ENCODE measurements at regions not wholly inside any gene's neighbourhood (a gene's known extent, or its start where the extent isn't known, plus 50 kb on each side); places are given as distances from the start of the nearest gene placed in this dataset.
"Not testable (repeated sequence)": the region's sequence is repeated elsewhere in the genome, so short reads cannot be mapped to it uniquely, and the experiment has no call there.

GRCh38 chr1:219412772-219413171 lies 200.1 kb downstream of the ZC3H11B start:
- H3K4ac ChIP-seq (ENCODE audit: low read depth in 1 of 2, low read length in 2 of 2) = no peak overlapping the region
- no peak overlapping the region for H2AK5ac ChIP-seq (ENCODE audit: low read length, severe bottlenecking)
- H3K27me3 ChIP-seq (ENCODE audit: control insufficient read depth in 1 of 2, insufficient read depth in 1 of 2, low read length in 2 of 2) = no peaks in the 10 kb centered on the region
- no peak overlapping the region for H3K18ac ChIP-seq (ENCODE audit: low read depth in 1 of 2, low read length in 2 of 2)
- no peak overlapping the region for H4K91ac ChIP-seq (ENCODE audit: low read length)
- H3K23ac ChIP-seq (ENCODE audit: low read length in 2 of 2) = no peak overlapping the region
- no peaks in the 10 kb centered on the region for H3K4me1 ChIP-seq (ENCODE audit: control insufficient read depth, insufficient read depth, low read depth, low read length)
- peak overlapping the region in 1 of 2 experiments; percentile 4 for H3K4me3 ChIP-seq (ENCODE audit: insufficient read depth in 1 of 2, low read depth in 1 of 2, low read length in 2 of 2)
- H2BK5ac ChIP-seq (ENCODE audit: low read depth, low read length, poor library complexity, severe bottlenecking) = no peak overlapping the region
- H3K36me3 ChIP-seq (ENCODE audit: control insufficient read depth in 1 of 2, insufficient read depth in 2 of 2, low read depth in 1 of 2, low read length in 2 of 2) = peaks cover 0 to 7% of the 10 kb centered on the region in 2 experiments
- no peak overlapping the region for H2AFZ ChIP-seq (ENCODE audit: low read depth, low read length)
- no peaks in the 10 kb centered on the region for H3K9me3 ChIP-seq (ENCODE audit: control insufficient read depth, low read length)
- H4K8ac ChIP-seq (ENCODE audit: low read length) = no peak overlapping the region
- no peak overlapping the region for H2BK120ac ChIP-seq (ENCODE audit: low read depth, low read length)
- H2BK15ac ChIP-seq (ENCODE audit: low read depth, poor library complexity, severe bottlenecking) = no peak overlapping the region
- no peak overlapping the region for H2BK12ac ChIP-seq (ENCODE audit: low read length in 2 of 2)
- H3K9ac ChIP-seq (ENCODE audit: low read length) = peak overlapping the region; percentile 54
- no peak overlapping the region for H3K14ac ChIP-seq (ENCODE audit: low read length in 2 of 2)
- WGBS = no CpG with 5 or more reads among the region's 3 CpGs
- H3K4me2 ChIP-seq (ENCODE audit: low read length, poor library complexity, severe bottlenecking) = no peak overlapping the region
- no peaks in the 10 kb centered on the region for H3K79me1 ChIP-seq (replicated peaks; ENCODE audit: low read length, poor library complexity, severe bottlenecking)
- DNase-seq = peak; percentile 42
- H3K27ac ChIP-seq (ENCODE audit: low read length, poor library complexity, severe bottlenecking) = no peak overlapping the region

GRCh38 chr1:219410721-219411120 lies 202.2 kb downstream of the ZC3H11B start:
- H3K4me3 ChIP-seq (ENCODE audit: insufficient read depth in 1 of 2, low read depth in 1 of 2, low read length in 2 of 2); H3K79me1 ChIP-seq (replicated peaks; ENCODE audit: low read length, poor library complexity, severe bottlenecking); H3K23ac ChIP-seq (ENCODE audit: low read length in 2 of 2); H3K36me3 ChIP-seq (ENCODE audit: control insufficient read depth in 1 of 2, insufficient read depth in 2 of 2, low read depth in 1 of 2, low read length in 2 of 2); H3K4ac ChIP-seq (ENCODE audit: low read depth in 1 of 2, low read length in 2 of 2); H4K8ac ChIP-seq (ENCODE audit: low read length); H3K9ac ChIP-seq (ENCODE audit: low read length); H2BK15ac ChIP-seq (ENCODE audit: low read depth, poor library complexity, severe bottlenecking); H2BK5ac ChIP-seq (ENCODE audit: low read depth, low read length, poor library complexity, severe bottlenecking); H3K18ac ChIP-seq (ENCODE audit: low read depth in 1 of 2, low read length in 2 of 2); H2AFZ ChIP-seq (ENCODE audit: low read depth, low read length); H2BK12ac ChIP-seq (ENCODE audit: low read length in 2 of 2); DNase-seq; H3K27ac ChIP-seq (ENCODE audit: low read length, poor library complexity, severe bottlenecking); H3K14ac ChIP-seq (ENCODE audit: low read length in 2 of 2); H3K4me1 ChIP-seq (ENCODE audit: control insufficient read depth, insufficient read depth, low read depth, low read length); H3K9me3 ChIP-seq (ENCODE audit: control insufficient read depth, low read length); H2AK5ac ChIP-seq (ENCODE audit: low read length, severe bottlenecking); H3K27me3 ChIP-seq (ENCODE audit: control insufficient read depth in 1 of 2, insufficient read depth in 1 of 2, low read length in 2 of 2); H2BK120ac ChIP-seq (ENCODE audit: low read depth, low read length); H4K91ac ChIP-seq (ENCODE audit: low read length); H3K4me2 ChIP-seq (ENCODE audit: low read length, poor library complexity, severe bottlenecking): not testable (repeated sequence)
- WGBS = 95% methylated on average over 6 of the region's 22 CpGs

GRCh38 chr1:219405531-219406331 lies 207.2 kb downstream of the ZC3H11B start:
- 74% methylated on average over 5 of the region's 6 CpGs for WGBS
- Histone ChIP-seq H3K14ac (ENCODE audit: low read length in 2 of 2) (no peak overlapping the region), H3K4me2 (ENCODE audit: low read length, poor library complexity, severe bottlenecking) (no peak overlapping the region), H3K36me3 (ENCODE audit: control insufficient read depth in 1 of 2, insufficient read depth in 2 of 2, low read depth in 1 of 2, low read length in 2 of 2) (peaks cover 0 to 7% of the 10 kb centered on the region in 2 experiments), H3K4me1 (ENCODE audit: control insufficient read depth, insufficient read depth, low read depth, low read length) (peaks cover 2% of the 10 kb centered on the region), H4K91ac (ENCODE audit: low read length) (no peak overlapping the region), H3K27ac (ENCODE audit: low read length, poor library complexity, severe bottlenecking) (no peak overlapping the region), H3K18ac (ENCODE audit: low read depth in 1 of 2, low read length in 2 of 2) (no peak overlapping the region), H2BK12ac (ENCODE audit: low read length in 2 of 2) (no peak overlapping the region), H4K8ac (ENCODE audit: low read length) (no peak overlapping the region), H3K79me1 (replicated peaks; ENCODE audit: low read length, poor library complexity, severe bottlenecking) (no peaks in the 10 kb centered on the region), H3K9me3 (ENCODE audit: control insufficient read depth, low read length) (no peaks in the 10 kb centered on the region), H3K23ac (ENCODE audit: low read length in 2 of 2) (no peak overlapping the region), H2BK15ac (ENCODE audit: low read depth, poor library complexity, severe bottlenecking) (no peak overlapping the region), H2BK120ac (ENCODE audit: low read depth, low read length) (no peak overlapping the region), H3K27me3 (ENCODE audit: control insufficient read depth in 1 of 2, insufficient read depth in 1 of 2, low read length in 2 of 2) (no peaks in the 10 kb centered on the region), H2BK5ac (ENCODE audit: low read depth, low read length, poor library complexity, severe bottlenecking) (no peak overlapping the region), H2AFZ (ENCODE audit: low read depth, low read length) (no peak overlapping the region), H3K4me3 (ENCODE audit: insufficient read depth in 1 of 2, low read depth in 1 of 2, low read length in 2 of 2) (no peak overlapping the region), H3K9ac (ENCODE audit: low read length) (no peak overlapping the region), H3K4ac (ENCODE audit: low read depth in 1 of 2, low read length in 2 of 2) (no peak overlapping the region), H2AK5ac (ENCODE audit: low read length, severe bottlenecking) (no peak overlapping the region)
- no peak for DNase-seq

- Histone ChIP-seq H3K9ac (ENCODE audit: low read length) (no peak overlapping the region), H3K4me1 (ENCODE audit: control insufficient read depth, insufficient read depth, low read depth, low read length) (peaks cover 2% of the 10 kb centered on the region), H2BK5ac (ENCODE audit: low read depth, low read length, poor library complexity, severe bottlenecking) (no peak overlapping the region), H3K14ac (ENCODE audit: low read length in 2 of 2) (no peak overlapping the region), H4K8ac (ENCODE audit: low read length) (no peak overlapping the region), H3K79me1 (replicated peaks; ENCODE audit: low read length, poor library complexity, severe bottlenecking) (no peaks in the 10 kb centered on the region), H3K27me3 (ENCODE audit: control insufficient read depth in 1 of 2, insufficient read depth in 1 of 2, low read length in 2 of 2) (no peaks in the 10 kb centered on the region), H3K36me3 (ENCODE audit: control insufficient read depth in 1 of 2, insufficient read depth in 2 of 2, low read depth in 1 of 2, low read length in 2 of 2) (peaks cover 0 to 3% of the 10 kb centered on the region in 2 experiments), H3K4ac (ENCODE audit: low read depth in 1 of 2, low read length in 2 of 2) (no peak overlapping the region), H3K18ac (ENCODE audit: low read depth in 1 of 2, low read length in 2 of 2) (no peak overlapping the region), H3K23ac (ENCODE audit: low read length in 2 of 2) (no peak overlapping the region), H2BK120ac (ENCODE audit: low read depth, low read length) (no peak overlapping the region), H4K91ac (ENCODE audit: low read length) (no peak overlapping the region), H2AFZ (ENCODE audit: low read depth, low read length) (no peak overlapping the region), H3K4me2 (ENCODE audit: low read length, poor library complexity, severe bottlenecking) (no peak overlapping the region), H2BK12ac (ENCODE audit: low read length in 2 of 2) (no peak overlapping the region), H2AK5ac (ENCODE audit: low read length, severe bottlenecking) (no peak overlapping the region), H3K27ac (ENCODE audit: low read length, poor library complexity, severe bottlenecking) (no peak overlapping the region), H3K4me3 (ENCODE audit: insufficient read depth in 1 of 2, low read depth in 1 of 2, low read length in 2 of 2) (no peak overlapping the region), H3K9me3 (ENCODE audit: control insufficient read depth, low read length) (no peaks in the 10 kb centered on the region), H2BK15ac (ENCODE audit: low read depth, poor library complexity, severe bottlenecking) (no peak overlapping the region)
- 60% methylated on average over 1 of the region's 1 CpG for WGBS
- DNase-seq = no peak
Measured at GRCh38 chr1:219404629-219405028, 208.3 kb downstream of the ZC3H11B start.

Data from mesenchymal stem cell (in vitro differentiated cells and primary cell).